Tibial artery (tissue), 4 donors: ENCODE measurements at regions not wholly inside any gene's neighbourhood (a gene's known extent, or its start where the extent isn't known, plus 50 kb on each side); places are given as distances from the start of the nearest gene placed in this dataset.

Experiments
- DNase-seq, 2 donors: peaks; one replicate each; pipeline ENCODE4 v3.0.0-alpha.2; 2019
- H3K27ac ChIP-seq, 2 donors: fragments of 200-600 bp; sonication (generic) in 1 of 2; 1 replicate in 1 of 2; 2 replicates in 1 of 2; pipeline ENCODE4 v1.5.1; 2018 to 2019; ENCODE audit warnings: mild to moderate bottlenecking in 1 of 2
- H3K27me3 ChIP-seq, 2 donors: fragments of 200-600 bp; sonication (generic) in 1 of 2; one replicate each; pipeline versions ENCODE4 v1.5.1 to v1.6.0; 2016 to 2019
- H3K36me3 ChIP-seq, 3 donors: fragments of 200-600 bp; sonication (generic) in 2 of 3; one replicate each; pipeline ENCODE4 v1.5.1; 2016 to 2019; ENCODE audit warnings: mild to moderate bottlenecking in 2 of 3
- H3K4me1 ChIP-seq, 4 donors: fragments of 200-600 bp; sonication (generic) in 2 of 4; 1 replicate in 3 of 4; 2 replicates in 1 of 4; pipeline ENCODE4 v1.5.1; 2016 to 2019
- H3K4me3 ChIP-seq, 2 donors: fragments of 200-600 bp; sonication (generic) in 1 of 2; 1 replicate in 1 of 2; 2 replicates in 1 of 2; pipeline ENCODE4 v1.5.1; 2018 to 2019; ENCODE audit warnings: mild to moderate bottlenecking in 2 of 2
- H3K9me3 ChIP-seq, 3 donors: fragments of 200-600 bp; sonication (generic) in 1 of 3; one replicate each; pipeline ENCODE4 v1.5.1; 2016 to 2019
- intact Hi-C: fragments of 100-400 bp; cut with DNase I; formaldehyde crosslinking; loops from one replicate; pipeline ENCODE4 v1.15.0; 2023; ENCODE audit warnings: low total_unique reads
- TF ChIP-seq, protein P1 (sequence below), 2 experiments: fragments of 200-600 bp in 1 of 2; fragments of 450-650 bp in 1 of 2; IDR thresholded peaks; one replicate each; pipeline ENCODE4 v1.5.1; 2017 to 2019; ENCODE audit warnings: antibody characterized with exemption in 2 of 2, mild to moderate bottlenecking in 1 of 2, moderate library complexity in 1 of 2

DNA sequence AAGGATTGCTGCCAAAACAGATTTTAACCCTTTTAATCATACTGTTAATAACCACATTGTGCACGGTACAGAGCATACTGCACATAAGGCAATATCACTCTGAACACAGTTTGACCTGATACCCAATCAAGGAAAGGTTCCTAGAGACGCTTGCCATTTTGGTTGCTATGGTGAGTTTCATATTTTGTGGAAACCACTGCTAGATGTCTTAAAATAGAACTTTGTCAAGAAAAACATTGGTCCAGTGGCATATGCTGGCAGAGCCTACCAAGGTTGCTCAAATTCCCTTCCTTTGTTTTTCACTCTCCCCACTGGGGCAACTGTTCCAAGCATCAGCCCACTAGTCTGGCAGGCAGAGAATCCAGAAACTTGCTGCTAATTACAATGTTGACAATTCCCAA, 114.8 kb upstream of the DPYD start:
- H3K4me3 ChIP-seq = no peak overlapping the region
- H3K4me1 ChIP-seq = no peaks in the 10 kb centered on the region
- intact Hi-C loops = no loop called here
- H3K9me3 ChIP-seq = no peaks in the 10 kb centered on the region
- TF ChIP-seq, protein P1, sequence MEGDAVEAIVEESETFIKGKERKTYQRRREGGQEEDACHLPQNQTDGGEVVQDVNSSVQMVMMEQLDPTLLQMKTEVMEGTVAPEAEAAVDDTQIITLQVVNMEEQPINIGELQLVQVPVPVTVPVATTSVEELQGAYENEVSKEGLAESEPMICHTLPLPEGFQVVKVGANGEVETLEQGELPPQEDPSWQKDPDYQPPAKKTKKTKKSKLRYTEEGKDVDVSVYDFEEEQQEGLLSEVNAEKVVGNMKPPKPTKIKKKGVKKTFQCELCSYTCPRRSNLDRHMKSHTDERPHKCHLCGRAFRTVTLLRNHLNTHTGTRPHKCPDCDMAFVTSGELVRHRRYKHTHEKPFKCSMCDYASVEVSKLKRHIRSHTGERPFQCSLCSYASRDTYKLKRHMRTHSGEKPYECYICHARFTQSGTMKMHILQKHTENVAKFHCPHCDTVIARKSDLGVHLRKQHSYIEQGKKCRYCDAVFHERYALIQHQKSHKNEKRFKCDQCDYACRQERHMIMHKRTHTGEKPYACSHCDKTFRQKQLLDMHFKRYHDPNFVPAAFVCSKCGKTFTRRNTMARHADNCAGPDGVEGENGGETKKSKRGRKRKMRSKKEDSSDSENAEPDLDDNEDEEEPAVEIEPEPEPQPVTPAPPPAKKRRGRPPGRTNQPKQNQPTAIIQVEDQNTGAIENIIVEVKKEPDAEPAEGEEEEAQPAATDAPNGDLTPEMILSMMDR (IDR thresholded peaks at IDR 0.05) = no peak
- no peak for DNase-seq
- no peak overlapping the region for H3K27ac ChIP-seq
- H3K36me3 ChIP-seq = no peaks in the 10 kb centered on the region
- H3K27me3 ChIP-seq = no peaks in the 10 kb centered on the region

- Histone ChIP-seq H3K4me3 (no peak overlapping the region), H3K27ac (no peak overlapping the region), H3K4me1 (no peaks in the 10 kb centered on the region), H3K27me3 (no peaks in the 10 kb centered on the region), H3K36me3 (no peaks in the 10 kb centered on the region), H3K9me3 (no peaks in the 10 kb centered on the region)
- DNase-seq = no peak
- intact Hi-C loops = no loop called here
- TF ChIP-seq, protein P1 (IDR thresholded peaks at IDR 0.05) = no peak
These were observed 113.7 kb upstream of the DPYD start for GRCh38 chr1:98034505-98034904.

GRCh38 chr1:98032958-98033357, 112.1 kb upstream of the DPYD start:
- H3K27me3 ChIP-seq = no peaks in the 10 kb centered on the region
- H3K36me3 ChIP-seq = no peaks in the 10 kb centered on the region
- intact Hi-C loops = no loop called here
- no peak overlapping the region for H3K4me3 ChIP-seq
- H3K9me3 ChIP-seq = no peaks in the 10 kb centered on the region
- TF ChIP-seq, protein P1 (IDR thresholded peaks at IDR 0.05) = no peak
- H3K4me1 ChIP-seq = no peaks in the 10 kb centered on the region
- no peak overlapping the region for H3K27ac ChIP-seq
- DNase-seq = no peak

DNA sequence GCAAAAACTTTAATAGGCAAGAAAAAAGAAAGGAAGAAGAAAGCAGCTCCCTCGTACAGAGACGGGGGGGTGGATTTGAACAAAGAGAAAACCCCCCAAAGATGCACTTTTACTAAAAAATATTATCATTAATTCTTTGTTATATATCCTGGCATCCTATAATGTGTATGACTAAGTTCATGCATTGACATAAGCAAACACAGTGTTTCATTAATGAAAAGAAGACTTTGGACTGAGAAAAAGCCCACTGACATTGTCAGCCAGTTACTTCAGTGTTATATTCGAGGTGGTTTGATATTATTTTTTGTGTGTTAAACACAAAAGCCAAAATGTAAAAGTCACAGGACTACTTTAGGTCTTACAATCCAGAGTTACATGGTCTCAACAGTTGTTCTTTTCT, 110.1 kb upstream of the DPYD start:
- intact Hi-C loops = no loop called here
- DNase-seq = no peak
- H3K27me3 ChIP-seq = no peaks in the 10 kb centered on the region
- TF ChIP-seq, protein P1 (IDR thresholded peaks at IDR 0.05) = no peak
- H3K4me1 ChIP-seq = no peaks in the 10 kb centered on the region
- no peaks in the 10 kb centered on the region for H3K36me3 ChIP-seq
- no peaks in the 10 kb centered on the region for H3K9me3 ChIP-seq
- H3K4me3 ChIP-seq = no peak overlapping the region
- no peak overlapping the region for H3K27ac ChIP-seq

GRCh38 chr1:98030483-98030882, 109.6 kb upstream of the DPYD start:
- DNase-seq = no peak
- TF ChIP-seq, protein P1 (IDR thresholded peaks at IDR 0.05) = no peak
- no peaks in the 10 kb centered on the region for H3K27me3 ChIP-seq
- H3K36me3 ChIP-seq = no peaks in the 10 kb centered on the region
- H3K4me3 ChIP-seq = no peak overlapping the region
- no peaks in the 10 kb centered on the region for H3K4me1 ChIP-seq
- no peaks in the 10 kb centered on the region for H3K9me3 ChIP-seq
- H3K27ac ChIP-seq = no peak overlapping the region
- intact Hi-C loops = no loop called here

- TF ChIP-seq, protein P1 (IDR thresholded peaks at IDR 0.05) = no peak
- Histone ChIP-seq H3K27me3 (no peaks in the 10 kb centered on the region), H3K4me1 (no peaks in the 10 kb centered on the region), H3K27ac (no peak overlapping the region), H3K9me3 (no peaks in the 10 kb centered on the region), H3K4me3 (no peak overlapping the region), H3K36me3 (no peaks in the 10 kb centered on the region)
- DNase-seq = no peak
- intact Hi-C loops = no loop called here
These were observed 108.0 kb upstream of the DPYD start for GRCh38 chr1:98028800-98029199.
